HG03442 (cell line): ENCODE measurements at regions not wholly inside any gene's neighbourhood (a gene's known extent, or its start where the extent isn't known, plus 50 kb on each side); places are given as distances from the start of the nearest gene placed in this dataset.
"Not testable (repeated sequence)": the region's sequence is repeated elsewhere in the genome, so short reads cannot be mapped to it uniquely, and the experiment has no call there.

ENCODE experiments used
- ATAC-seq: cut with Tn5 transposase; IDR thresholded peaks from one replicate; pipeline ENCODE4 v1.9.1; 2021; ENCODE audit warnings: mild to moderate bottlenecking, moderate library complexity; ENCODE audit not compliant: unreplicated experiment

DNA sequence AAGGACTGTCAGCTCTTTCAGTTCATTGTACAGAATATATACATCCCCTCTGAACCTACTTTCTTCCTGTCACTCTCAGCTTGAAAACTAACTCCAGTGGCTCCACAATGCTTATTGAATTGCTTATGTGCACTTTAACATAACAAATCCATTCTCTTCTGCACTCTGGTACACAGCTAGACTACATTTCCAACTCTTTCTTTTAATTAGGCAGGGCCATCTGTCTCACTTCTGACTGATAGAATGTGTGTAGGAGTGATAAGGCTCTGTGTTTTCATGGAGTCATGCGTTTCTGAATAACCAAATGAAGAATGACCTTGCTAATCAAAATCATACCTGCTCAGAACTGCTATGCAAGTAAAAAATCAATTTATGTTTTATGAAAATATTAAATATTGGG lies 278.5 kb upstream of the CCDC179 start:
- no peak for ATAC-seq

DNA sequence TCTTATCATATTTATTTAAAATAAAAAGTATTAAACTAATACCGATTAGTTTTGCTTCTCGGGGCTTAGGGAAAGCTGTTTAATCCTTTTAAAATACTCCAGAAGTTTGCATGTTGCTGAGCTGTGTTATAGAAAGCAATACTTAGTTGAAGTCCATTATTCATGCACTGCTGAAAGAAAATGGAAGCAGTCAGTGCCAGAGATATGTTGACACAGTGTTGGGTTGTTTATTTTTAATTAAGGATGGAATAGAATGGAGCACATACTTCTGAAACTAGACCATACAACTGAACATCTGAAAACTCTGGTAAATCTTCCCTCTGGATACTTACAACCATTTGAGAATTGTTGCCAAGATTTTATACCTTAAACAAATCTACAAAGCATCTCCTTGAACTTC lies 282.7 kb upstream of the CCDC179 start:
- no peak for ATAC-seq

DNA sequence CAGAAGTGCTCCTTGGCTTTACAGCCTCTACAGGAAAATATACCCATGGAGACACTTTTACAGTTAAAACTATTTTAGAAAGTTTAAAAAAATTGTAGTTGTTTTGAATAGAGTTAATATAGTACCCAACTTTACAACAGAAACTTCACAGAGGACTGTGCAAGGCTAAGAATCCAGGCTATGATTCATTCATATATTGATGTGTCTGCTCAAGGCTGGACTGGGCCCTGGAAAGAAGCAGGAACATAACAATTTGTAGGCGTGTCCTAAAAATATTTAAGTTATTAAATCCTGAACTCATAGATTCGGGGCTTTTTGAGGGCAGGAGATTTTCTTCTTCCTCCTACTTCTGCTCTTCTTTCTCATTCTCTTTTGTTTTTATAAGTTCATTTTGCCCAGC lies 291.5 kb upstream of the CCDC179 start:
- ATAC-seq: no peak

DNA sequence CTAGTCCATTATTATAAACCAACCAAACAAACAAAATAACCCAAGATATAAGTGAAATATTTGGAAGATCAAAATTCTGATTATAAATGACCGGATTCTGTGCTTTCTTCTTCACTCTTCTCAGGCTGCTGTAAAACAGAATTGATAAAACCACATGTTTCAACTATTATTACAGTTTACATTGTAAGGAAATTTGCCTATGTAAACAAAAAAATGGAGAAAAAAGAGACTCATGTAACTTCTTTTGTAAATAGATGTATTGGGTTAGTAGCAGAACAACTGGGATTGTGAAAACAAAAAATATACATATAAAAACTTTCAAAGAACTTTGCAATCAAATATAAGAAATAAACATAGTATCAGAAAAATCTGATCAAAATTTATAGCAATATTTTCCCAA lies 295.2 kb upstream of the CCDC179 start:
- no peak for ATAC-seq

- ATAC-seq: no peak
These were observed 303.7 kb upstream of the CCDC179 start for GRCh38 chr11:23164022-23164421.

GRCh38 chr11:23166376-23166775 lies 306.1 kb upstream of the CCDC179 start:
- no peak for ATAC-seq

DNA sequence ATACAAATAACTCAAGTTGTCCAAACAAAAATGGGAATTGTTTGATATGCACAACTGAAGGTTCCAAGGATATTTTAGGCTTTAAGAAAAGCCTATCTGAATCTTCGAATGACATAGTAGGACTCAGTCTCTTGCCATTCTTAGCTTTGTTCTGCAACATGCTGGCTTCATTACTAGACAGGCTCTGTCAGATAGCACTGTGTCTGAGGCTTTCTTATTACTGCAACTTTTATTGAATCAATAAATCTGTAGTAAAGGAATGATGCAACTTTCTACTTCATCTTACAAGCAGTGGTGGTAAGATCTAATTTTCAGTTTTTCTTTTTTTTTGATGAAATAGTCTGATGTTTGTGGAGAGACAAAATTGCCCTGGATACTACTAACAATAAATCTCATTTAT lies 319.3 kb upstream of the CCDC179 start:
- no peak for ATAC-seq

GRCh38 chr11:23181022-23181807 lies 320.9 kb upstream of the CCDC179 start:
- ATAC-seq: no peak

DNA sequence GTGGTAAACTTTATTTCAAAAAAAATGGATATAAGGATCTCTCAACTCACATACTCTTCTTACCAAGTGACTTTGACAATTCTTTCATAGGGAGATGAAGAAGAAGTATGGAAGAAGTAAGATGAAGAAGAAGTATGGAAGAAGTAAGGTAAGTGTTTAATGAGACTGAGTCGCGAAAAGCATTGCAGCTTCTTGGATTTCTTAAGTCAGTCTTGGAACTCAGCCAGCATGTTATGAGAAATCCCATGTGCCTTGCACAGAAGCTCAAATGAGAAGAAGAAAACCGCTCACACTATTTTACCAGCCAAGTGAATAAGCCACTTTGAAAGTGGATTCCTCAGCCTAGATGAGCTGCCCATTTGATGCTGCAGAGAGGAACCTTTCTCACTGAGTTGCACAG lies 332.0 kb upstream of the CCDC179 start:
- no peak for ATAC-seq

GRCh38 chr11:23201936-23202522 lies 341.8 kb upstream of the CCDC179 start:
- no peak for ATAC-seq

GRCh38 chr11:23202611-23203010 lies 342.3 kb upstream of the CCDC179 start:
- ATAC-seq: no peak

GRCh38 chr11:23205156-23205871 lies 345.0 kb upstream of the CCDC179 start:
- ATAC-seq: no peak

DNA sequence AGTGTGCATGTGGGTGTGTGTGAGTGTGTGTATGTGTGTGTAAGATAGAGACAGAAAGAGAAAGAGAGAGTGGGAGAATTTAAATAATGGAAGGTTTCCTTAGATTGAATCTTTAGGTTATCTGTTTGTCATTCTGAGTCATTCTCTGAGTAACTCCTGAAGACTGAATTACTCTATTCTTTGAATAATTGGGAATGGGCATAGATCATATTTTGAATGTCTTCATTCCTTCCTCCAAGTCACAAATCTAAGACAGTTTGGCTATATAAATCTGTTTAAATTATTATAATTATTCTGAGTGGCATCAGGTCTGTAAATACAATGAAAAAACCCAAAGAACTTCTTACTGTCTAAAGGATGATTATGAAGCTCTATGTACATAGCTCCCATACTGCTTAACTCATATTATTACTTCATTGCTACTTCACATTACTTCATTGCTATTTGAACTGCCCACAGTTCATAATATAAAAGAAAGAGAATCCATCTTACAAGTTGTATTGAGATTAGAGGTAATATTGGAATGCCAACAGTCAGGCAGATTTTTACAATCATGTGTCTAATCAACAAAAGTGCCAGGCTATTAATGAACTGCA lies 346.6 kb upstream of the CCDC179 start:
- ATAC-seq: no peak

- ATAC-seq: no peak
These were observed 350.9 kb upstream of the CCDC179 start for GRCh38 chr11:23211221-23211620.

GRCh38 chr11:23212807-23213206 lies 352.5 kb upstream of the CCDC179 start:
- ATAC-seq: no peak

DNA sequence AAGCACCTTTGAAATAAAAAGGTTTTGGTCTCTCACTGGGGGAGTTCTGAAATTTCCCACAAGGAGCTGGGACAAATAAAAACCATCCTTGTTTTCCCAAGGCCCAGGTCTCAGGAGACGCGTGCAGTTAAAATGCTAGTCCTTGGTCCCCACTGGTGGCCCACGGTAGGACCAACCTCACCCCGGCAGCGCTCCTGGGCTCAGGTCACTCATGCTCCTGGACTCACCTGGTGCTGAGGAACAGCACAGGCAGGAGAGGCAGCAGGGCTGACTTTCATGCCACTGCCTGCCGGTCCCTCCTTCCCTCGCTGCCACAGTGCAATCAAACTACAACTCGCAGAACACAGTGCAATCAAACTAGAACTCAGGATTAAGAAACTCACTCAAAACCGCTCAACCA lies 356.8 kb upstream of the CCDC179 start:
- ATAC-seq: no peak

GRCh38 chr11:23220086-23220485 lies 359.8 kb upstream of the CCDC179 start:
- ATAC-seq: not testable (repeated sequence)

DNA sequence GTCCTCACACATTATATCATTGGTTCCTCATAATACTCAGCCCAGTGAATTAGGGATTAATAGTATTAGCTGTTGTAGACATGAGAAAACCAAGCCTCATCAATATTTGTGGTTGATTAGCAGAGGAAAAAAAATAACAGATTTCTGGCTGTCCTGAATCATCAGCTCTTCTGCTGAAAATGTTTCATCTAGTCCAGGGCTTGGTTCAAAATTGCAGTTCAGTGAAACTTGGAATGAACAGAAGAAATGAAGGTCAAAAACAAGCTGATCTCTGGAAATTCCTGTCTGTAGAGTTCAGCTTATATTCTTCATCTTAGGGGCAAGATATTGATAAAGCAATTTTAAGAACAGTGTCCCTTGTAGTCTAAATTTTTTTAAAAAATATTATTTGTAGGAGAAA lies 361.1 kb upstream of the CCDC179 start:
- no peak for ATAC-seq

- ATAC-seq: no peak
These were observed 366.2 kb upstream of the CCDC179 start for GRCh38 chr11:23226331-23227077.

DNA sequence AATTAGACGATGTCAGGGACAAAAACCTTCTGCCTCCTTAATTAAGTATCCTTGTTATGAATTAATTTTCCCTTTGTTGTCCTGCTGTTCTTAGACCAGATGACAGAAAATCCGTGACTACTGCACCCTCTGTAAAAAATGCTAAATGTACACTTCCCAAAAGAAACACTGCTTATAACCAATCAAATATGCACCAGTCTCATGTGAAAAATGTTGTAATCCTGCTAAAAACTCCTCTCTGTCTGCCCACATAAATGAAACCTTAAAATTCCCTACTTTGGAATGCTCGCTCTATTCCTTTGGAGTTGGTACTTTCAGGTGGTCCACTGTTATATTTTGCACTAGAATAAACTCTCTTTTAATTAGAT lies 366.8 kb upstream of the CCDC179 start:
- ATAC-seq: no peak

DNA sequence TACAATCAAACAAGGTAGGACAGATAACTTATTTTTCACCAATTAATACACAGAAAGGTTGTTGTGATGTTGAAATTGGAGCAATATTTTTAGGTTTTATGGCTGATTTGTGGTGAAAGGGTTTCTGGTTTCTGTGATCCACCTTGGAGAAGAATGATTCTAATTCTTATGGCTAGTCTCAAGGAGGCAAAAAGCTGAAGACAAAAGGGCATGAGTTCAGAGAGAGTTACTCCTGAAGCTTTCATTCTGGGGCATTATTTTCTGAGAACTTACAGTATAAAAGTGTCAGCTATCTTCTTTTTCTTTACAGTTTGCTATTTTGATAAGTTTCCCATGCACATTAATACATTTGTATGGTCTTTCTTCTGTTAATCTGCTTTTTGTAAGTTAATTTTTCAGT lies 372.4 kb upstream of the CCDC179 start:
- ATAC-seq: no peak
